ENCODE measurements at regions not wholly inside any gene's neighbourhood (a gene's known extent, or its start where the extent isn't known, plus 50 kb on each side); places are given as distances from the start of the nearest gene placed in this dataset.
"Not testable (repeated sequence)": the region's sequence is repeated elsewhere in the genome, so short reads cannot be mapped to it uniquely, and the experiment has no call there.

- DNase-seq = no peak
Observed at GRCh38 chr13:22789916-22790315, 390.9 kb upstream of the SGCG start.

- no peak for DNase-seq
Observed at GRCh38 chr13:22793598-22794134, 387.1 kb upstream of the SGCG start.

- peak; percentile 8 to 33 for DNase-seq
Observed at GRCh38 chr13:22800526-22801401, 380.0 kb upstream of the SGCG start.

- no peak for DNase-seq
Observed at GRCh38 chr13:22801402-22802003, 379.3 kb upstream of the SGCG start.

- DNase-seq = no peak
Observed at GRCh38 chr13:22812793-22813192, 368.0 kb upstream of the SGCG start.

GRCh38 chr13:22813531-22814377 lies 367.0 kb upstream of the SGCG start:
- not testable (repeated sequence) for DNase-seq

- not testable (repeated sequence) for DNase-seq
Observed at GRCh38 chr13:22814433-22814832, 366.3 kb upstream of the SGCG start.

GRCh38 chr13:22821589-22821988 lies 359.2 kb upstream of the SGCG start:
- no peak for DNase-seq

GRCh38 chr13:22825186-22825585 lies 355.6 kb upstream of the SGCG start:
- no peak for DNase-seq

- DNase-seq = no peak
Observed at GRCh38 chr13:22828081-22828480, 352.7 kb upstream of the SGCG start.

GRCh38 chr13:22836475-22836874 lies 344.3 kb upstream of the SGCG start:
- no peak for DNase-seq

GRCh38 chr13:22837980-22838647 lies 342.7 kb upstream of the SGCG start:
- DNase-seq = no peak

GRCh38 chr13:22839603-22840530 lies 340.9 kb upstream of the SGCG start:
- no peak for DNase-seq

- DNase-seq = no peak
Observed at GRCh38 chr13:22846551-22846950, 334.2 kb upstream of the SGCG start.

GRCh38 chr13:22848539-22849052 lies 332.2 kb upstream of the SGCG start:
- DNase-seq = no peak

- no peak for DNase-seq
Observed at GRCh38 chr13:22855926-22856325, 324.9 kb upstream of the SGCG start.

GRCh38 chr13:22858980-22859379 lies 321.8 kb upstream of the SGCG start:
- DNase-seq = not testable (repeated sequence)

- DNase-seq = not testable (repeated sequence)
Observed at GRCh38 chr13:22859411-22859810, 321.4 kb upstream of the SGCG start.

- DNase-seq = no peak
Observed at GRCh38 chr13:22861958-22862466, 318.8 kb upstream of the SGCG start.

- no peak for DNase-seq
Observed at GRCh38 chr13:22862478-22862877, 318.3 kb upstream of the SGCG start.

- DNase-seq = no peak
Observed at GRCh38 chr13:22866221-22866620, 314.6 kb upstream of the SGCG start.

All from CD4-positive, alpha-beta T cell treated with Interleukin-1 beta for 1 hour (primary cell).